22Rv1 (cell line): ENCODE measurements at regions not wholly inside any gene's neighbourhood (a gene's known extent, or its start where the extent isn't known, plus 50 kb on each side); places are given as distances from the start of the nearest gene placed in this dataset.

Experiments used
- H3K27ac ChIP-seq: fragments of 450-650 bp; 2 replicates; pipeline ENCODE4 v1.5.1; 2017
- CTCF ChIP-seq: fragments of 450-650 bp; IDR thresholded peaks from 2 replicates; pipeline ENCODE4 v1.5.1; 2017; ENCODE audit warnings: mild to moderate bottlenecking
- ZFX ChIP-seq: fragments of 450-650 bp; IDR thresholded peaks from 2 replicates; pipeline ENCODE4 v1.6.1; 2017; ENCODE audit warnings: antibody characterized with exemption, borderline replicate concordance

- TF ChIP-seq ZFX (no peak), CTCF (no peak)
- H3K27ac ChIP-seq: no peak overlapping the region
Measured at GRCh38 chr1:29803486-29803885, 567.2 kb downstream of the PTPRU start.

- H3K27ac ChIP-seq: no peak overlapping the region
- TF ChIP-seq ZFX (no peak), CTCF (no peak)
Measured at GRCh38 chr1:29802181-29803068, 566.1 kb downstream of the PTPRU start.

GRCh38 chr1:29801561-29801973 is 565.2 kb downstream of the PTPRU start:
- H3K27ac ChIP-seq: no peak overlapping the region
- no peak for TF ChIP-seq ZFX
- TF ChIP-seq CTCF: no peak

GRCh38 chr1:29801003-29801402 is 564.7 kb downstream of the PTPRU start:
- TF ChIP-seq CTCF: no peak
- no peak for TF ChIP-seq ZFX
- H3K27ac ChIP-seq: no peak overlapping the region

GRCh38 chr1:29800522-29800956 is 564.2 kb downstream of the PTPRU start:
- TF ChIP-seq ZFX: no peak
- no peak for TF ChIP-seq CTCF
- H3K27ac ChIP-seq: no peak overlapping the region

- H3K27ac ChIP-seq: no peak overlapping the region
- TF ChIP-seq ZFX (no peak), CTCF (no peak)
Measured at GRCh38 chr1:29800120-29800519, 563.8 kb downstream of the PTPRU start.
